Medulla oblongata (tissue), 1 donor: ENCODE measurements at regions not wholly inside any gene's neighbourhood (a gene's known extent, or its start where the extent isn't known, plus 50 kb on each side); places are given as distances from the start of the nearest gene placed in this dataset.
"Not testable (repeated sequence)": the region's sequence is repeated elsewhere in the genome, so short reads cannot be mapped to it uniquely, and the experiment has no call there.

Source experiments
- DNase-seq: peaks from one replicate; pipeline ENCODE4 v3.0.0-alpha.2; 2015; ENCODE audit errors: extremely low spot score

GRCh38 chr20:48490961-48491831 is 336.6 kb downstream of the PREX1 start:
- DNase-seq, result no peak

- DNase-seq, result not testable (repeated sequence)
These were observed 337.5 kb downstream of the PREX1 start for GRCh38 chr20:48490341-48490740.

GRCh38 chr20:48489656-48490055 is 338.1 kb downstream of the PREX1 start:
- DNase-seq, result peak; percentile 23

DNA sequence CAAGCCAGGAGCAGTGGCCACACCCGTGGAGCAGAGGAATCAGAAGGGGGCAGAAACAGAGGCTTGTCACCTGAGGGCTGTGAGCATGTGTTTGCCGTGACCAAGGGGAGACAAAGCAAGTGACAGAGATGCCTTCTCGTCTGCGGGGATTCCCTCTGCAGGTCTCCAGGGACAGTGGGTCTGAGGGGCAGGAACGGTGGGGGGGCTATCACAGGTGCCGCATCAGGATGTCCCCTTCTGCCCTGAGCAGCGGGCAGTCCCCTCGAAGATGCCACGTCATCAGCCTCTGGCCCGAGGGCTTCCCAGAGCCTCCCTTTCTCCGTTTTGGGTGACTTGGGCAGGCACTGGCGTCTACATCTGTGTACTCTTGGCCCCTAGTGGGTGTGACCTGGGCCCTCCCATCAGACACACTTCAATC is 338.7 kb downstream of the PREX1 start:
- no peak for DNase-seq

DNA sequence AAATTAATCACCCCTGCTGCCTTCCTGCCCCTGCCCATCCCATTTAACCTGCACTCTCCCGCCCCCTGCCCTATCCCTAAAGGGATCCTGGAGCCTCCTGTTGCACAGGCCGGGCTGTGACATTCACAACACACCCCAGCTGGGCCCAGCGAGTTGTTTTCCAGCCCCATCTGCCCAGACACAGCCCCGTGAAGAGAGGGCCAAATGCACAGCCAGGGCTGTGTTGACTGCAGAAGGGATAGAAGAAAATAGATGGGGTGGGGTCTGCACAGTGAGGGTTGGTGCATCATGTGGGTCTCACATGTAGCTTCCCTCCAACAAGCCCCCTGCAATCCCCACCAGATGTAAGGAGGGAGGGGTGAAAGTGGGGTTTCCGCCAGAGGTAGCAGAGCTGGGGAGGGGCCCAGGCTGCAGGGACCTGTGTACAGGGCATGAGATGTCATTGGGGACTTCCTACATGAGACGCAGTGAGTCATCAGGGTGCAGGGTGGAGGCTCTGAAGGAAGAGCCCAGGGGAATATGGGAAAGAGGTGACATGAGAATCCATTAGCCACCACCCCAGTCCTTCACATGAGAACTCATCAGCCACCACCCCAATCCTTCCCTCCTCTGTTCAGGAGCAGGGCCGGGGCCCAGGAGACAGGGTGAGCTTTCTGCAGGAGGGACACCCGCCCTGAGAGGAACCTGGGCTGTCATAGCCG is 339.3 kb downstream of the PREX1 start:
- not testable (repeated sequence) for DNase-seq

GRCh38 chr20:48486065-48486464 is 341.7 kb downstream of the PREX1 start:
- DNase-seq, result no peak

DNA sequence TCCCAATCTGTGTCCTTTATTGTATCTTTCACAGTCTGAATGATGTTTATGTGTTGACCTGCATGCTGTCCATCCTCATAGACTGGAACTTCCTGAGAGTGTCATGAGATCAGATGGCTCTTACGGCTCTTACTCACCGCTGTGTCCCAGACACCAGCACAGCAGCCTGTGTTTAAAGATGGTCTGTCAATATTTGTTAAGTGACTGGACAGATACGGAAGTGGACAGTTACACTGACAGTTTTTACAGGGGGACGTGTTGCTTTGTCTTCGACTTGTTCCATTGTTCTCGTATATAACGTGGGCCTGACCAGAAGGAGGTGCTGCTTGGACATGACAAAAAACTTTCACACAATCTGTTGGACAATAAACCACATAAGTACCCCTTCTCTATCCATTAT is 342.6 kb downstream of the PREX1 start:
- not testable (repeated sequence) for DNase-seq

- DNase-seq, result no peak
These were observed 344.3 kb downstream of the PREX1 start for GRCh38 chr20:48483334-48484066.

- no peak for DNase-seq
These were observed 345.0 kb downstream of the PREX1 start for GRCh38 chr20:48482790-48483189.

DNA sequence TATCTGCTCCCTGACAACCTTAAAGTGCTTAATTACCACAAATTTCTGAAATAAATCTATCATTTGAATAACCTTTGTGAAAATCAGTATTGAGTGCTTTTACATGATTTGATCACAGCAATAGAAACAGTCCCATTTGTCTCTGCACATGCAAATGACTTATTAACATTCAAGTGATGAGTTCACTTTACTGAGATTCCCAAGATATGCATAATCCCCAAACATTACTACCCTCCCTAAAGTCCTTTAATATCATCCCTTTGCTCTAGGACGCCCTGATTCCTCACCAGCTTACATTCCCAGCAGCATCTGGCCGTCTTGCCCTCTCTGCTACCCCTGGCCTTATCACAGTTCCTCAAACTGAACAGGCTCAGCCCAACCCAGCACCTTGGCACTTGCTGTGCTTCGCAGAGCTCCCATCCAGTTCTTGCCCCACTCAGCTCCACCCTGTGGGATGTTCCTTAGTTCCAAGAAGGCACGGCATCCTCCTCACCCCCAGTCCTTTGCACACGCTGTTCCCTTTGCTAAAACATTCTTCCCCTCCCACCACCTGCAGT is 347.5 kb downstream of the PREX1 start:
- DNase-seq, result no peak

DNA sequence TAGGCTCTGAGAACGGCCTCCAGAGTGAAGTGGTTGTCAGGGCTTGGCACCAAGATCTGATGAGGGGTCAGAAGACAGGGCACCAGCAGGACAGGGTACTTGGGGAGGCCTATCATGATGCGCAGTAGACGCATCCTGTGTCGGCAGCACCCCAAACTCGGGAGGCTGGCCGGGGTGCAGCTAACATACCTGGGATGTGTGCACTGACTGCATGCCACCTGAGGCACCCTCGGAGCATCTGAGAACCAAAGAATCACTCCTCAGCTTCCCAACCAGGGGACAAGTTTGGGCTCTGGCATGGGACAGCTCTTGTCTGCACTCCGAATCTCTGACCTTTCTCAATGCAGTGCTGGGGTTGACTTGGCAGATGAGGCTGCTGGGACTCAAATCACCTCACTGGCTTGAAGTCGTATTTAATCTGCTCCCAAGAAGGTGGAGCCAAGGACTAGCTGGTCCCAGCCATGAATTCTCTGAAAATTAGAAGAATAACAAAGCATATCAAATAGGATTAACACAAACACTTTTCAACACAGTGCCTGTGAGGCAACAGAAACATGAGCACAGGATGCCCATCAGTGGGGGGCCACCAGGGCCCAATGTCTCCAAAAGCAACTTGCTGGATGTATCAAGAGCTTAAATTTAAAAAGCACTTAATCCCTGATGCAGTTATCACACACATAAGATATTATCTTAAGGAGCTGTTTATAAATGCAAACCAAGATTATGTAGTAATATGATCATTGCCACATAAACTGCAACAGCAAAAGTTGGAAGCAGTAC is 348.8 kb downstream of the PREX1 start:
- no peak for DNase-seq

DNA sequence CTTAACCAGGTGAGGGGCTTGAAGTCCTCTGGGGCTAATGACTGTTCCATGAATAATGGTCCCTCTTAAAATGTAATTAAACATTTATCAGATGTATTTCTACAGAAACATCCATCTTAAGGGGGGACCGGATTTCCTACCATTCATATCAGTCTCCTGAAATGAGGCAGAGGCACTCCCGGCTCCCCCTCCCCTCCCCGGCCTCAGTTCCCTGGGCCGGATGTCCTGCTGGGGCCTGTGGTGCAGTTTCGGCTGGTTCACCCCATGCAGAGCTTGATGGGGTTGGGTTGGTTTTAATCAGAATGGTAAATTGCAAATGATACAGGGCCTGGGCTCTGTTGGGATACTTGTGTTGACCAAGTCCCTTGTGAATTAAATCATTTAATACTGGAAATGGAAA is 349.4 kb downstream of the PREX1 start:
- no peak for DNase-seq

DNA sequence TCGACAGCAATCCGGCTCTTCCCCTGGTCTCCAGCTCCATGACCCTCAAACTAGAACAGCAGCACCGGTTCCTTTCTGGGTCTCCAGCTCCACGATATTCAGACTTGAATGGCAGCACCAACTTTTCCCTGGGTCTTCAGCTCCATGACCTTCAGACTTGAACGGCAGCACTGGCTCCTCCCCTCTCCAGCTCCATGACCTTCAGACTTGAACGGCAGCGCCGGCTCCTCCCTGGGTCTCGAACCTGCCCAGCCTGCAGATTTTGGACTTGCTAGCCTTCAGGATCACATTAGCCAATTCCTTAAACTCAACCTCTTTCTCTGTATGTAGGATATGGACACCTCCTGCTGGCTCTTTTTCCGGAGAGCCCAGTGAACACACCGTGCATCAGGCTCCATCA is 350.9 kb downstream of the PREX1 start:
- DNase-seq, result no peak

DNA sequence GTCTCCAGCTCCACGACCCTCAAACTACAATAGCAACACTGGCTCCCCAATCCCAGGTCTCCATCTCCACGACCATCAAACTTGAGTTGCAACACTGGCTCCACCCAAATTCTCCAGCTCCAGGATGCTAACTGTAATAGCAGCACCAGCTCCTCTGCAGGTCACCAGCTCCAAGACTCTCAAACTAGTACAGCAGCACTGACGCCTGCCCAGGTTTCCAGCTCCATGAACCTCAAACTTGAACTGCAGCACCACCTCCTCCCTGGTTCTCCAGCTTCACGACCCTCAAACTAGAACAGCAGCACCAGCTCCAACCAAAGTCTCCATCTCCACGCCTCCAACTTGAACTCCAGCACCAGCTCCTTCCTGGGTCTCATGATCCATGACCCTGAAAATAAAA is 353.8 kb downstream of the PREX1 start:
- DNase-seq, result no peak

DNA sequence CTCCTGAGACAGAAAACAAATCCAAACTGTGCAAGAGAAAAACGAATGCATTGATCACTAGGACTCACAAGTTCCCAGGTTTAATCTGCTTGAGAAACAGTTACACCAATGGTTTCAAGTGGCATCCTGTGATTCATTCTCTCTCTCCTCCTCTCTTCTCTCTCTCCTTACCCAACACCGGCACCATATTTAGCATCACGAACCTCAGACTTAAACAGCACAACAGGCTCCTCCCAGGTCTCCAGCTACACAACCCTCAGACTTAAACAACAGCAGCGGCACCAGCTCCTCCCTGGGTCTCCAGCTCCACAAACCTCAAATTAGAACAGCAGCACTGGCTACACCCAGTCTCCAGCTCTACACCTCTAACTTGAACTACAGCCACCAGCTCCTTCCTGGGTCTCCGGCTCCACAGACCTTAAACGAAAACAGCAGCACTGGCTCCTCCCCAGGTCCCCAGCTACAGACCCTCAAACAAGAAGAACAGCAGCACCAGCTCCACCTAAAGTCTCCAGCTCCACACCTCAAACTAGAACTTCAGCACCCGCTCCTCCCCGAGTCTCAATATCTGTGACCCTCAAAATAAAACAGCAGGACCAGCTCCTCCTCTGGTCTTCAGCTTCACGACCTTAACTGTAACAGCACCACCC is 355.9 kb downstream of the PREX1 start:
- no peak for DNase-seq

- DNase-seq, result no peak
These were observed 356.6 kb downstream of the PREX1 start for GRCh38 chr20:48471176-48471575.

DNA sequence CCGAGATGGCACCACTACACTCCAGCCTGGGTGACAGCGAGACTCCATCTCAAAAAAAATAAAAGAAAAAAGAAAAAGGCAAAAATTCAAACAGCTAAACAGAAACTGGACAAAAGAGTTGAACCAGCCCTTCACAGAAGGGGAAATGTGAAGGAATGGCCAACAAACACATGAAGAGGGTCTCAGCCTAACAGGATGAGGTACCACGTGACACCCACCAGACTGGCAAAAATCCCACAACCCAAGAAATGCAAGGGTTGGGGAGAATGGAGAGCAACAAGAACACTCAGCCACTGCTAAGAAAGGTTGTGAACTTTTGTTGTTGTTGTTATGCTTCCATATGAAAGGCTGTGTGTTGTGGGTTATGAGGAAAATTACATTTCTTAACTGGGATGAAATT is 357.7 kb downstream of the PREX1 start:
- DNase-seq, result no peak

DNA sequence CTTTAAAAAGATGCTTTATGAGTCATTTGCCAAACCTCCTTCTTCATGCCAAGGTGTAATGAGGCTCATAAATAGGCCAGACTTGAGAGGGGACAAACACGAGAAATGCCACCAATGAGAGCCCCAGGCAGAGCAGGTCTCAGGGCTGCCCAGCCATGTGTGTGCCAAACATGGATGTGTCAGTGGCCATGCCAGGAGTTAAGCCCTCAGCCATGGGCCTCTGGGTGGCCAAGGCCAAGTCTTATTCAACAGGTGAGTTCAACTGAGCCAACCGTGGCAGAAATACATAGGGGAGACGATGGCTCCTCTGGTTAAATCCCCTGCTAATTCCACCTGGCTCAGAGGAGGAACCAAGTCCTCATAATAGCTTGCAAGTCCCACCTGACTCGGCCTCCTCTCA is 358.8 kb downstream of the PREX1 start:
- no peak for DNase-seq

- DNase-seq, result no peak
These were observed 359.2 kb downstream of the PREX1 start for GRCh38 chr20:48468571-48468970.

GRCh38 chr20:48467622-48468021 is 360.2 kb downstream of the PREX1 start:
- no peak for DNase-seq

- DNase-seq, result no peak
These were observed 362.5 kb downstream of the PREX1 start for GRCh38 chr20:48465271-48465670.
